ENCODE measurements at regions not wholly inside any gene's neighbourhood (a gene's known extent, or its start where the extent isn't known, plus 50 kb on each side); places are given as distances from the start of the nearest gene placed in this dataset.

DNA sequence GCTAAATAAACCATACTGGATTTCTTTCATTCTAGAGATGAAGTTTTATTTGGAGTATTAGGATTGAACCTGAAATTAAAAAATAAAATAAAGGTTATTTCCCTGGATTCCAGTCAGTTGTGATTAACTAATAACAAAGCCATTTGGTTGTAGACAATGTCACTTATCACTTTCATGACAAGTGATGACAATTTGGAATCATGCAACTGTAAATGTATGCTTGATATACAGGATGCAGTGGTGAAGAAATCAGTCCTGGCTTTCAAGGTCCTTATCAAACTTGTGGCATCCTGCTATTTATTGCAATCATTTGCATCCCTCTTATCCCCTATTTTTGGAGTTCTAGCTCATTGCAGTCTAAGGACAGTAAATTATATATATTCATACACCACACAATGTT, 425.2 kb downstream of the CHL1 start:
- Histone ChIP-seq H3K36me3 (replicated peaks) (no peaks in the 10 kb centered on the region), H3K4me3 (ENCODE audit: low read depth, low read length) (no peak overlapping the region), H3K27me3 (replicated peaks) (no peaks in the 10 kb centered on the region), H3K27ac (no peak overlapping the region)
- in situ Hi-C loops (cut with HindIII; ENCODE audit: low pct_ligation_motif_present, low sequenced_read_pairs), result no loop called here
- TF ChIP-seq, protein P1, sequence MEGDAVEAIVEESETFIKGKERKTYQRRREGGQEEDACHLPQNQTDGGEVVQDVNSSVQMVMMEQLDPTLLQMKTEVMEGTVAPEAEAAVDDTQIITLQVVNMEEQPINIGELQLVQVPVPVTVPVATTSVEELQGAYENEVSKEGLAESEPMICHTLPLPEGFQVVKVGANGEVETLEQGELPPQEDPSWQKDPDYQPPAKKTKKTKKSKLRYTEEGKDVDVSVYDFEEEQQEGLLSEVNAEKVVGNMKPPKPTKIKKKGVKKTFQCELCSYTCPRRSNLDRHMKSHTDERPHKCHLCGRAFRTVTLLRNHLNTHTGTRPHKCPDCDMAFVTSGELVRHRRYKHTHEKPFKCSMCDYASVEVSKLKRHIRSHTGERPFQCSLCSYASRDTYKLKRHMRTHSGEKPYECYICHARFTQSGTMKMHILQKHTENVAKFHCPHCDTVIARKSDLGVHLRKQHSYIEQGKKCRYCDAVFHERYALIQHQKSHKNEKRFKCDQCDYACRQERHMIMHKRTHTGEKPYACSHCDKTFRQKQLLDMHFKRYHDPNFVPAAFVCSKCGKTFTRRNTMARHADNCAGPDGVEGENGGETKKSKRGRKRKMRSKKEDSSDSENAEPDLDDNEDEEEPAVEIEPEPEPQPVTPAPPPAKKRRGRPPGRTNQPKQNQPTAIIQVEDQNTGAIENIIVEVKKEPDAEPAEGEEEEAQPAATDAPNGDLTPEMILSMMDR (IDR thresholded peaks at IDR 0.05; ENCODE audit: low read depth, low read length, missing control alignments), result no peak
- no peak for DNase-seq

DNA sequence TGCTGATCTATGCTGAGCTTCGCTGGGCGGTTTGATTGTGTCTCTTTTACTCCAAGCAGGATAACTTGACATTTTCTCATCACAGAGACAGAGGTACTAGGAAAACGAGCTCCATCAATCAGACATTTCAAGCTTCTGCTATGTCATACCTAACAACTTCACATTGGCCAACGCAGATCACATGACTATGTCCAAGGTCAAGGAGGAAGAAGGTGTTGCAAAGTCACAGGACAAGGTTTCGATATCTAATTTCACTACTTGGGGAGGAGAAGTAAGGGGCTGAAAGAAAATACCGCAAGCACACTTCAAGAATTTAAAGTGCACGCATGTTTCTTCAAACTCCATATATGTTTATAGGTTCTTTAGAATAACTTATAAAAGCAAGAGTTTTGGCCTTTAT, 425.8 kb downstream of the CHL1 start:
- Histone ChIP-seq H3K4me3 (ENCODE audit: low read depth, low read length) (no peak overlapping the region), H3K36me3 (replicated peaks) (no peaks in the 10 kb centered on the region), H3K27ac (no peak overlapping the region), H3K27me3 (replicated peaks) (no peaks in the 10 kb centered on the region)
- DNase-seq, result no peak
- TF ChIP-seq, protein P1 (IDR thresholded peaks at IDR 0.05; ENCODE audit: low read depth, low read length, missing control alignments), result no peak
- in situ Hi-C loops (cut with HindIII; ENCODE audit: low pct_ligation_motif_present, low sequenced_read_pairs), result no loop called here

DNA sequence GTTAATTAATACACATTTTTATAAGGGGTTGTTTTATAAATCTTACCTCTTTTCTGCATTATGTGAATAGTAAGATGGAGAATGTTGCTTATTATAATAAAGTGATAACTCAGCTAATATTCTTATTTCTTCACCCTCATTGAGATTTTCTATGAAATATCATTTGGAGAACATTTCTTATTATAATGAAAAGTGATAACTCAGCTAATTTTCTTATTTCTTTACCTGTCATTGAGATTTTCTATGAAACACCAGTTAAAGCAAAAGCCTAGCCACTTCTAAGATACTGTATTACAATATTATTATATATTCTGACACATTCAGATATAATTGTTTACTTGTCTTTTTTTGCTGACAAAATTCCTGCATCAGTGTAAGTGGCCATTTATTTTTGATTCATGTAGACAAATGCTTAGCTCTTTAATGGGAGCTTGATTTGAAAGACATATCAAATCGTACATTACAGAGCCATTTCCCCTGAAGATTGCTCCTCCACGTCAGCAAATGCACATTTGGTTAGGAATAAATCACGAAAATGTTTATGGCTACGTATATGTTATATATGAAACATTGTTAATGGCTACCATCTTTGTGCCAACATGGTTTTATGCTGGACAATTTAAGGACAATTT, 427.5 kb downstream of the CHL1 start:
- Histone ChIP-seq H3K36me3 (replicated peaks) (no peaks in the 10 kb centered on the region), H3K27ac (no peak overlapping the region), H3K27me3 (replicated peaks) (no peaks in the 10 kb centered on the region), H3K4me3 (ENCODE audit: low read depth, low read length) (no peak overlapping the region)
- DNase-seq, result no peak
- TF ChIP-seq, protein P1 (IDR thresholded peaks at IDR 0.05; ENCODE audit: low read depth, low read length, missing control alignments), result no peak
- in situ Hi-C loops (cut with HindIII; ENCODE audit: low pct_ligation_motif_present, low sequenced_read_pairs), result no loop called here

DNA sequence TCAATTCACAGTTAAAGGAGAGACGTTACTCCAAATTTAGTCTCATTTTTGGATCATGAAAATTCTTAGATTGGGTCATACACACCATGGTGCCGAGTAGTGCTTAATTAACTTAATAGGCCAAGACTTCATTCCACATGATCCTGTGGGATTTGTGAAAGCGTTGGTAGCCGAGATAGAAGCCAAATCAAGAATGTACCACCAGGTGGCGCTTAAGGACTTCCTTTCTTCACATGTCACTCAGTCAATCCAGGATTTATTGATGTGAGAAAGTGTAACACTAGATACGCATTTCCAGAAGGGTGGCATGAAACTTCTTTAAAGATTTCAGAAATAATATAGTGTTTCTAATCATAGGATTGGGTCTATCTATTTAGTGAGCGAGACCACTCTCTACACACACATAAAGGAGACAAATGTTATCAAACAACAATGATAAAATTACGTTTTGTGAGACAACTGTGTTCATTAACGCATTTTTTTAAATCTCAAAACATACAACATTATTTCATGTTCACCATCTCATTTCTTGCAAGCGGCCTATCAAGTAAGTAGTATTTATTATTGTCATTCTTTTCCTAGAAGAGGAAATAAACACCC, 436.1 kb downstream of the CHL1 start:
- Histone ChIP-seq H3K36me3 (replicated peaks) (no peaks in the 10 kb centered on the region), H3K27ac (no peak overlapping the region), H3K27me3 (replicated peaks) (no peaks in the 10 kb centered on the region), H3K4me3 (ENCODE audit: low read depth, low read length) (no peak overlapping the region)
- peak; percentile 63 for DNase-seq
- in situ Hi-C loops (cut with HindIII; ENCODE audit: low pct_ligation_motif_present, low sequenced_read_pairs), result no loop called here
- TF ChIP-seq, protein P1 (IDR thresholded peaks at IDR 0.05; ENCODE audit: low read depth, low read length, missing control alignments), result peak; percentile 80

DNA sequence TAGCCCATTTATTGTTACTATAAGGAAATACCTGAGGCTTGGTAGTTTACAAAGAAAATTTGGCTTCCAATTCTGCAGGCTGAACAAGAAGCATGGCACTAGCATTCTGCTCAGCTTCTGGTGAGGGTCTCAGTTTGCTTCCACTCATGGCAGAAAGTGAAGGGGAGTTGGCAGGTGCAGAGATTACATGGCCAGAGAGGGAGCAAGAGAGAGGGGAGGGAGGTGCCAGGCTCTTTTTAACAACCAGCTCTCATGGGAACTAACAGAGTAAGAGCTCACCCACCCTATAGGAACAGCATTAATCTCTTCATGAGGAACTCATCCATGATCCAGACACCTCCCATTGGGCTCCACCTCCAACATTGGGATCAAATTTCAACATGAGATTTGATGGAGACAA, 437.9 kb downstream of the CHL1 start:
- H3K27ac ChIP-seq, result no peak overlapping the region
- in situ Hi-C loops (cut with HindIII; ENCODE audit: low pct_ligation_motif_present, low sequenced_read_pairs), result no loop called here
- no peak for DNase-seq
- H3K4me3 ChIP-seq (ENCODE audit: low read depth, low read length), result no peak overlapping the region
- no peaks in the 10 kb centered on the region for H3K27me3 ChIP-seq (replicated peaks)
- H3K36me3 ChIP-seq (replicated peaks), result no peaks in the 10 kb centered on the region
- TF ChIP-seq, protein P1 (IDR thresholded peaks at IDR 0.05; ENCODE audit: low read depth, low read length, missing control alignments), result no peak

DNA sequence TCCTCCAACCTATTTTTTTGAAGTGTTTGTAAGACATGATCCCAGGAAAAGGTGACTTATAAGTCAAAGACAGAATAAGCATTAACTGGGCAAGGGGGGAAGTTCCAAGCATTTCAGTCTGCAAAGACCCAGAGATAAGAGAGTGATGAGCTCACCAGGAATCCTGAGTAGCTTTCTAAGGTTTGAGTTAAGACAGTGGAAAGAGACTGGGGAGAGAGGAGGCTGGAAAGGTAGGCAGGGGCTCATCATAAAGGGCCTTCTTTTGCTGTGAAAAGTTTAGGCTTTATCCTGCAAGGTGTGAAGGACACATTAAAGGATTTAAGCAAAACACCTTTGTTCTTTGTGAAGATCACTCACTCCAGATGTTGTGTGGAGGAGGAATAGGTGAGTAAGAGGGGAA, 438.8 kb downstream of the CHL1 start:
- no peaks in the 10 kb centered on the region for H3K36me3 ChIP-seq (replicated peaks)
- in situ Hi-C loops (cut with HindIII; ENCODE audit: low pct_ligation_motif_present, low sequenced_read_pairs), result no loop called here
- no peak overlapping the region for H3K4me3 ChIP-seq (ENCODE audit: low read depth, low read length)
- no peaks in the 10 kb centered on the region for H3K27me3 ChIP-seq (replicated peaks)
- H3K27ac ChIP-seq, result no peak overlapping the region
- TF ChIP-seq, protein P1 (IDR thresholded peaks at IDR 0.05; ENCODE audit: low read depth, low read length, missing control alignments), result no peak
- DNase-seq, result peak; percentile 2

All from brain microvascular endothelial cell (primary cell).